Activated T-helper 17 cell treated with anti-CD3 and anti-CD28 coated beads, Interleukin-2, amount 50 U/mL, for 72 hours (primary cell): ENCODE measurements at regions not wholly inside any gene's neighbourhood (a gene's known extent, or its start where the extent isn't known, plus 50 kb on each side); places are given as distances from the start of the nearest gene placed in this dataset.

Source experiments
- ATAC-seq: fragments of 150-1000 bp; cut with Tn5 transposase; replicated peaks from 2 replicates; pipeline ENCODE4 v1.10.0; 2021; ENCODE audit warnings: mild to moderate bottlenecking, moderate library complexity
- H3K27ac Mint-ChIP-seq: one replicate; pipeline ENCODE4 v1.8.0; 2022; ENCODE audit warnings: mixed read lengths
- H3K27me3 Mint-ChIP-seq: one replicate; pipeline ENCODE4 v1.8.0; 2022; ENCODE audit warnings: mixed read lengths
- H3K36me3 Mint-ChIP-seq: one replicate; pipeline ENCODE4 v1.8.0; 2022; ENCODE audit warnings: low read depth, mild to moderate bottlenecking, mixed read lengths
- H3K4me1 Mint-ChIP-seq: one replicate; pipeline ENCODE4 v1.8.0; 2022; ENCODE audit warnings: mixed read lengths
- H3K4me3 Mint-ChIP-seq: one replicate; pipeline ENCODE4 v1.8.0; 2022; ENCODE audit warnings: mild to moderate bottlenecking, mixed read lengths
- H3K9me3 Mint-ChIP-seq: one replicate; pipeline ENCODE4 v1.8.0; 2022; ENCODE audit warnings: mixed read lengths

GRCh38 chr1:29984166-29984861, 739.1 kb downstream of the MATN1 start:
- Mint-ChIP-seq H3K4me3 (no peak overlapping the region), H3K36me3 (no peaks in the 10 kb centered on the region), H3K9me3 (peaks cover 7% of the 10 kb centered on the region), H3K27ac (no peak overlapping the region), H3K27me3 (peaks cover 23% of the 10 kb centered on the region), H3K4me1 (no peaks in the 10 kb centered on the region)
- no peak for ATAC-seq

GRCh38 chr1:29983321-29983720, 740.1 kb downstream of the MATN1 start:
- Mint-ChIP-seq H3K27ac (no peak overlapping the region), H3K27me3 (peaks cover 23% of the 10 kb centered on the region), H3K4me3 (no peak overlapping the region), H3K36me3 (no peaks in the 10 kb centered on the region), H3K9me3 (peaks cover 7% of the 10 kb centered on the region), H3K4me1 (no peaks in the 10 kb centered on the region)
- ATAC-seq, result no peak

GRCh38 chr1:29981586-29982239, 741.7 kb downstream of the MATN1 start:
- H3K4me1 Mint-ChIP-seq, result no peaks in the 10 kb centered on the region
- no peak overlapping the region for H3K27ac Mint-ChIP-seq
- H3K27me3 Mint-ChIP-seq, result peaks cover 20% of the 10 kb centered on the region
- no peak overlapping the region for H3K4me3 Mint-ChIP-seq
- H3K36me3 Mint-ChIP-seq, result no peaks in the 10 kb centered on the region
- no peak for ATAC-seq
- H3K9me3 Mint-ChIP-seq, result peaks cover 12% of the 10 kb centered on the region

GRCh38 chr1:29977550-29977949, 741.2 kb downstream of the PTPRU start:
- Mint-ChIP-seq H3K9me3 (peaks cover 17% of the 10 kb centered on the region), H3K4me3 (no peak overlapping the region), H3K27me3 (peaks cover 17% of the 10 kb centered on the region), H3K36me3 (no peaks in the 10 kb centered on the region), H3K27ac (no peak overlapping the region), H3K4me1 (no peaks in the 10 kb centered on the region)
- no peak for ATAC-seq

- H3K4me3 Mint-ChIP-seq, result no peak overlapping the region
- H3K36me3 Mint-ChIP-seq, result no peaks in the 10 kb centered on the region
- no peak for ATAC-seq
- peaks cover 10% of the 10 kb centered on the region for H3K9me3 Mint-ChIP-seq
- peaks cover 28% of the 10 kb centered on the region for H3K27me3 Mint-ChIP-seq
- H3K27ac Mint-ChIP-seq, result no peak overlapping the region
- no peaks in the 10 kb centered on the region for H3K4me1 Mint-ChIP-seq
Observed at GRCh38 chr1:29975036-29975694, 738.8 kb downstream of the PTPRU start.

- H3K36me3 Mint-ChIP-seq, result no peaks in the 10 kb centered on the region
- ATAC-seq, result peak; percentile 94
Observed at GRCh38 chr1:29974316-29974724, 738.0 kb downstream of the PTPRU start.

GRCh38 chr1:29973406-29973805, 737.1 kb downstream of the PTPRU start:
- Mint-ChIP-seq H3K9me3 (peaks cover 14% of the 10 kb centered on the region), H3K36me3 (no peaks in the 10 kb centered on the region), H3K27ac (no peak overlapping the region), H3K27me3 (peaks cover 33% of the 10 kb centered on the region), H3K4me3 (no peak overlapping the region), H3K4me1 (no peaks in the 10 kb centered on the region)
- ATAC-seq, result no peak

More at GRCh38 chr1:29974316-29974724, 738.0 kb downstream of the PTPRU start:
- H3K27ac Mint-ChIP-seq, result no peak overlapping the region
- H3K4me1 Mint-ChIP-seq, result no peaks in the 10 kb centered on the region
- no peak overlapping the region for H3K4me3 Mint-ChIP-seq
- peaks cover 10% of the 10 kb centered on the region for H3K9me3 Mint-ChIP-seq
- H3K27me3 Mint-ChIP-seq, result peaks cover 29% of the 10 kb centered on the region

- Mint-ChIP-seq H3K4me3 (no peak overlapping the region), H3K9me3 (peaks cover 14% of the 10 kb centered on the region), H3K36me3 (no peaks in the 10 kb centered on the region), H3K27ac (no peak overlapping the region), H3K27me3 (peaks cover 33% of the 10 kb centered on the region), H3K4me1 (no peaks in the 10 kb centered on the region)
- no peak for ATAC-seq
Observed at GRCh38 chr1:29972421-29973053, 736.2 kb downstream of the PTPRU start.

- Mint-ChIP-seq H3K4me1 (no peaks in the 10 kb centered on the region), H3K27me3 (peaks cover 33% of the 10 kb centered on the region), H3K36me3 (no peaks in the 10 kb centered on the region), H3K4me3 (no peak overlapping the region), H3K9me3 (peaks cover 9% of the 10 kb centered on the region), H3K27ac (no peak overlapping the region)
- ATAC-seq, result no peak
Observed at GRCh38 chr1:29971703-29972102, 735.4 kb downstream of the PTPRU start.

GRCh38 chr1:29970747-29971325, 734.5 kb downstream of the PTPRU start:
- Mint-ChIP-seq H3K36me3 (no peaks in the 10 kb centered on the region), H3K9me3 (peaks cover 9% of the 10 kb centered on the region), H3K4me1 (no peaks in the 10 kb centered on the region), H3K27me3 (peaks cover 38% of the 10 kb centered on the region), H3K4me3 (no peak overlapping the region), H3K27ac (no peak overlapping the region)
- ATAC-seq, result no peak

GRCh38 chr1:29969576-29969975, 733.3 kb downstream of the PTPRU start:
- Mint-ChIP-seq H3K4me1 (no peaks in the 10 kb centered on the region), H3K27me3 (peaks cover 39% of the 10 kb centered on the region), H3K4me3 (no peak overlapping the region), H3K36me3 (no peaks in the 10 kb centered on the region), H3K27ac (no peak overlapping the region), H3K9me3 (peaks cover 9% of the 10 kb centered on the region)
- no peak for ATAC-seq

- Mint-ChIP-seq H3K4me1 (no peaks in the 10 kb centered on the region), H3K9me3 (peaks cover 4% of the 10 kb centered on the region), H3K27ac (no peak overlapping the region), H3K36me3 (no peaks in the 10 kb centered on the region), H3K4me3 (no peak overlapping the region), H3K27me3 (peaks cover 39% of the 10 kb centered on the region)
- ATAC-seq, result no peak
Observed at GRCh38 chr1:29967261-29967660, 730.9 kb downstream of the PTPRU start.

- H3K9me3 Mint-ChIP-seq, result peaks cover 4% of the 10 kb centered on the region
- H3K4me1 Mint-ChIP-seq, result no peaks in the 10 kb centered on the region
- no peak overlapping the region for H3K27ac Mint-ChIP-seq
- no peak overlapping the region for H3K4me3 Mint-ChIP-seq
- no peaks in the 10 kb centered on the region for H3K36me3 Mint-ChIP-seq
- no peak for ATAC-seq
- peaks cover 37% of the 10 kb centered on the region for H3K27me3 Mint-ChIP-seq
Observed at GRCh38 chr1:29966526-29967045, 730.3 kb downstream of the PTPRU start.
